Muscle layer of colon (tissue), 2 donors: ENCODE measurements at regions not wholly inside any gene's neighbourhood (a gene's known extent, or its start where the extent isn't known, plus 50 kb on each side); places are given as distances from the start of the nearest gene placed in this dataset.
"Not testable (repeated sequence)": the region's sequence is repeated elsewhere in the genome, so short reads cannot be mapped to it uniquely, and the experiment has no call there.

Source experiments
- H3K27ac ChIP-seq: one replicate; pipeline ENCODE4 v1.7.0; 2013; ENCODE audit warnings: low read depth, mild to moderate bottlenecking, low read length, moderate library complexity
- H3K27me3 ChIP-seq, 2 donors: one replicate each; pipeline ENCODE4 v1.7.0; 2013; ENCODE audit warnings: low read length in 2 of 2, mild to moderate bottlenecking in 2 of 2; ENCODE audit not compliant: insufficient read depth in 2 of 2, control insufficient read depth in 1 of 2
- H3K36me3 ChIP-seq: one replicate; pipeline ENCODE4 v1.7.0; 2013; ENCODE audit warnings: mild to moderate bottlenecking, low read length; ENCODE audit not compliant: insufficient read depth
- H3K4me1 ChIP-seq: one replicate; pipeline ENCODE4 v1.7.0; 2013; ENCODE audit warnings: mild to moderate bottlenecking, low read length; ENCODE audit not compliant: insufficient read depth
- H3K4me3 ChIP-seq, 2 donors: one replicate each; pipeline ENCODE4 v1.7.0; 2013; ENCODE audit warnings: low read length in 2 of 2, low read depth in 1 of 2, mild to moderate bottlenecking in 1 of 2, moderate library complexity in 1 of 2
- H3K9ac ChIP-seq: one replicate; pipeline ENCODE4 v1.7.0; 2013; ENCODE audit warnings: low read length
- H3K9me3 ChIP-seq: one replicate; pipeline ENCODE4 v1.7.0; 2013; ENCODE audit warnings: mild to moderate bottlenecking, low read length
- donor health status: abdominal sarcoma.
- donor health status: Adenocarcinoma of cecum.

- H3K4me3 ChIP-seq: no peak overlapping the region
- no peaks in the 10 kb centered on the region for H3K27me3 ChIP-seq
- H3K9me3 ChIP-seq: no peaks in the 10 kb centered on the region
- no peak overlapping the region for H3K27ac ChIP-seq
- H3K36me3 ChIP-seq: no peaks in the 10 kb centered on the region
- no peak overlapping the region for H3K9ac ChIP-seq
- peaks cover 7% of the 10 kb centered on the region for H3K4me1 ChIP-seq
These were observed 449.7 kb upstream of the KLF6 start for GRCh38 chr10:4234661-4235060.

- Histone ChIP-seq H3K27me3 (no peaks in the 10 kb centered on the region), H3K36me3 (no peaks in the 10 kb centered on the region), H3K27ac (no peak overlapping the region), H3K9ac (no peak overlapping the region), H3K4me3 (no peak overlapping the region), H3K4me1 (peaks cover 10% of the 10 kb centered on the region), H3K9me3 (no peaks in the 10 kb centered on the region)
These were observed 446.4 kb upstream of the KLF6 start for GRCh38 chr10:4231439-4231838.

GRCh38 chr10:4230036-4230435, 445.0 kb upstream of the KLF6 start:
- H3K9ac ChIP-seq: no peak overlapping the region
- no peaks in the 10 kb centered on the region for H3K36me3 ChIP-seq
- H3K9me3 ChIP-seq: no peaks in the 10 kb centered on the region
- no peak overlapping the region for H3K4me3 ChIP-seq
- H3K4me1 ChIP-seq: peaks cover 10% of the 10 kb centered on the region
- H3K27me3 ChIP-seq: no peaks in the 10 kb centered on the region
- H3K27ac ChIP-seq: no peak overlapping the region

GRCh38 chr10:4229106-4229505, 444.1 kb upstream of the KLF6 start:
- no peak overlapping the region for H3K9ac ChIP-seq
- H3K4me3 ChIP-seq: no peak overlapping the region
- H3K27me3 ChIP-seq: no peaks in the 10 kb centered on the region
- no peaks in the 10 kb centered on the region for H3K36me3 ChIP-seq
- peaks cover 10% of the 10 kb centered on the region for H3K4me1 ChIP-seq
- no peaks in the 10 kb centered on the region for H3K9me3 ChIP-seq
- H3K27ac ChIP-seq: no peak overlapping the region

- Histone ChIP-seq H3K4me1 (peaks cover 10% of the 10 kb centered on the region), H3K4me3 (no peak overlapping the region), H3K9me3 (no peaks in the 10 kb centered on the region), H3K9ac (no peak overlapping the region), H3K36me3 (no peaks in the 10 kb centered on the region), H3K27ac (no peak overlapping the region), H3K27me3 (no peaks in the 10 kb centered on the region)
These were observed 442.6 kb upstream of the KLF6 start for GRCh38 chr10:4227586-4227985.

GRCh38 chr10:4226941-4227540, 442.0 kb upstream of the KLF6 start:
- peaks cover 10% of the 10 kb centered on the region for H3K4me1 ChIP-seq
- H3K36me3 ChIP-seq: no peaks in the 10 kb centered on the region
- H3K27ac ChIP-seq: no peak overlapping the region
- no peak overlapping the region for H3K4me3 ChIP-seq
- H3K9ac ChIP-seq: no peak overlapping the region
- H3K27me3 ChIP-seq: no peaks in the 10 kb centered on the region
- no peaks in the 10 kb centered on the region for H3K9me3 ChIP-seq

GRCh38 chr10:4224178-4224577, 439.2 kb upstream of the KLF6 start:
- Histone ChIP-seq H3K9ac (no peak overlapping the region), H3K36me3 (no peaks in the 10 kb centered on the region), H3K27me3 (no peaks in the 10 kb centered on the region), H3K4me3 (no peak overlapping the region), H3K4me1 (no peaks in the 10 kb centered on the region), H3K27ac (no peak overlapping the region), H3K9me3 (no peaks in the 10 kb centered on the region)

GRCh38 chr10:4221310-4221709, 436.3 kb upstream of the KLF6 start:
- H3K27me3 ChIP-seq, H3K9ac ChIP-seq, H3K4me1 ChIP-seq, H3K27ac ChIP-seq, H3K4me3 ChIP-seq, H3K9me3 ChIP-seq, H3K36me3 ChIP-seq: not testable (repeated sequence)

- Histone ChIP-seq H3K27ac (no peak overlapping the region), H3K27me3 (no peaks in the 10 kb centered on the region), H3K9ac (no peak overlapping the region), H3K4me1 (peaks cover 1% of the 10 kb centered on the region), H3K9me3 (no peaks in the 10 kb centered on the region), H3K36me3 (no peaks in the 10 kb centered on the region), H3K4me3 (no peak overlapping the region)
These were observed 434.9 kb upstream of the KLF6 start for GRCh38 chr10:4219901-4220300.

GRCh38 chr10:4217653-4218052, 432.6 kb upstream of the KLF6 start:
- Histone ChIP-seq H3K4me1 (peaks cover 5% of the 10 kb centered on the region), H3K27me3 (no peaks in the 10 kb centered on the region), H3K36me3 (no peaks in the 10 kb centered on the region), H3K27ac (no peak overlapping the region), H3K9me3 (no peaks in the 10 kb centered on the region), H3K9ac (no peak overlapping the region), H3K4me3 (no peak overlapping the region)

GRCh38 chr10:4217187-4217586, 432.2 kb upstream of the KLF6 start:
- Histone ChIP-seq H3K27me3 (no peaks in the 10 kb centered on the region), H3K4me3 (no peak overlapping the region), H3K27ac (no peak overlapping the region), H3K4me1 (peaks cover 5% of the 10 kb centered on the region), H3K36me3 (no peaks in the 10 kb centered on the region), H3K9me3 (no peaks in the 10 kb centered on the region), H3K9ac (no peak overlapping the region)

- H3K36me3 ChIP-seq: no peaks in the 10 kb centered on the region
- no peak overlapping the region for H3K4me3 ChIP-seq
- H3K4me1 ChIP-seq: peaks cover 5% of the 10 kb centered on the region
- H3K27me3 ChIP-seq: no peaks in the 10 kb centered on the region
- H3K27ac ChIP-seq: no peak overlapping the region
- no peak overlapping the region for H3K9ac ChIP-seq
- H3K9me3 ChIP-seq: no peaks in the 10 kb centered on the region
These were observed 431.7 kb upstream of the KLF6 start for GRCh38 chr10:4216726-4217125.
